Putamen (tissue), 1 donor: ENCODE measurements at regions not wholly inside any gene's neighbourhood (a gene's known extent, or its start where the extent isn't known, plus 50 kb on each side); places are given as distances from the start of the nearest gene placed in this dataset.
"Not testable (repeated sequence)": the region's sequence is repeated elsewhere in the genome, so short reads cannot be mapped to it uniquely, and the experiment has no call there.

Source experiments
- DNase-seq: peaks from one replicate; pipeline ENCODE4 v3.0.0-alpha.2; 2016; ENCODE audit warnings: low spot score

DNA sequence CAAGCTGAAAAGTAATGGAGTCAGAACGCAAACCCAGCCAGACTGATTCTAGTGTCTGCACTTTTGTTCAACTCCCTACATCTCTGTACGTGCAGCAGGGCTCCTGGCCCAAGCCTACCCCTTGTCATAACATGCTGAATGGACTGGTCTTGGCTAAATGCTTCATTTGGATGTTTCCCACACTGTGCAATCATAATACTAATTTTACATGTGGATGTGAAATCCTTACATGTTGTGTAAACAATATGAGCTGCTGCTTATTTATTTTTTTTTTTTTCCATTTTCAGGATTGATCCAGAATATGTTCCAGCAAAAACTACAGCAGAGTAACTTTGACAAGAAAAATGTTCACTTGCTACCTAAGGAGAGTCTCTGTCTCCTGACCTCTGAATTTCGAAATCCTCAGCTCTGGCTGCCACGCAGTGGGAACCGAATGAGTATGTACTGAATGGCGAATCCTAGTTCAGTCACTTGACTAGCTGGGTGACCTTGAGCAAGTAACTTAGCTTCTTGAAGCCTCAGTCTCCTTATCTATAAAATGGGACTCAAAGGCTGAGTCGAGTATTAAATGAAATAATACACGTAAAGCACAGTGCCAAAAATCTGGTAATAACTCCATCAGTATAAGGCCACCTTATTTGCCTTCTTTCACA, 133.4 kb downstream of the EHF start:
- no peak for DNase-seq

DNA sequence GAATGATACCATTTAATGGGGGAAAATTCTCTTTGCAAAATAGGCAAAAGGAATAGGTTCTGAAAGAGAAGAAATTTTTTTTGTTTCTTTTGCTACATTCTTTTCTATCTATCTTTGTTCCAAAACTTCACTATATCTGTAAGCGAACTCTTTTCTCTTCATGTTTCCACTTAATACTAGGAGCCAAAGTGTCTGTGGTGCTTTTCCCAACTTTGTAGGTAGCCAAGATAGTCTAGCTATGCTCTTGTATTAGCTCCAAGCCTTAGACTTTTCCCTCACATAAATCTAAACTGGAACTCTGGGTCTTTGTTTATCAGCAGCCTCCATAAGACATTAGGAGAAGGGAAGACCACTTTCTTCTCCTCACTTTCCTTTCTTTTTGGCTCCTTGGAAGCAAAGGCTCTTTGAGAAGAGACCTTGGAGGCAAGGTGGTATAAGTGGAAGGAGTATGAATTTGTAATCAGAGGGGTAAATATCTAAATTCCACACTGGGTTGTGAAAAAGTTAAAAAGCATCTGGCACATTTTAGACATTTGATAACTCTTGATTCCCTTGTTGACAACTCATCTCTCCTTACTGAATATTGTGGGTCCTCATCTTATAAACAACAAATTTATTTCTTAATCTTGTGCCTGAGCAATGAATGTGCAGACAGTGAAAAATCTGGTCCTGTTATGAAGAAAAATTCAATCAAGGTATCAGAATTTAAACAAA, 130.0 kb downstream of the EHF start:
- DNase-seq: no peak

DNA sequence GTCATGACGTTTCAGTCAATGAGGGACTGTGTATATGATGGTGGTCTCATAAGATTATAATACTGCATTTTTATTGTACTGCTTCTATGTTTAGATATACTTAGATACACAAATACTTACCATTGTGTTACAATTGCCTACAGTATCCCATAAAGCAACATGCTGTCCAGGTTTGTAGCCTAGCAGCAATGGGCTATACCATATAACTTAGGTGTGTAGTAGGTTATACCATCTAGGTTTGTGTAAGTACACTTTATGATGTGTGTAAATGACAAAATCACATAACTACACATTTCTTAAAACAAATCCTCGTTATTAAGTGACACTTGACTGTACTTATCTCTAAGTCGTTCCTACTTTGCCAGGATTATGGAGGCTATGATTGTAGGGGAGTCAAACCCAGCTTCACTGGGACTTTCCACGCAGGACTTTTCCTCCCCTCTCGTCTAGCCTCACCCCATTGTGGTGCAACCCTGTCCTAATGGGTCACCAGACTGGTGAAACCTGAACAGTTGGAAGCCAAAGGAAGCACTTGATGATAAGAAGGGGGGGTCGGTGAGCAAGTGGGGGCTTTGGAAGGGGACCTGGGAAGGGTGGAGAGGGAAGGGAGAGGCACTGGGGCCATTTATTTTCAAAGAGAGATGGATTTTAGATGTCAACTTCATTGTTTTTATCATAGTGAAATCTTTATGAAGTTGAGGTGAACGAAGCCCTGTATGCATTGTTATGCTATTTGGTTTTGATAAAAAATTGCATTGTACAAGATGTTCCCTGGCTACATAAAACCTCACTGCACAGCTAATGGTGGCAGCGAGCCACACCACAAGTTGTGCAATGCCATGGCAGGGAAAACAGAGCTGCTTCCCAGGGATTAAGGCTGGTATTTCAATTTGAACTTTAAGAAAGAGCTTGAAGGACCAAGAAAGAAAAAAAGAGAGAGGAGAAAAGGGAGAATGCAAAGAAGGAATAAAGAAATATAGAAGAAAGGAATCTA, 129.1 kb downstream of the EHF start:
- DNase-seq: no peak

DNA sequence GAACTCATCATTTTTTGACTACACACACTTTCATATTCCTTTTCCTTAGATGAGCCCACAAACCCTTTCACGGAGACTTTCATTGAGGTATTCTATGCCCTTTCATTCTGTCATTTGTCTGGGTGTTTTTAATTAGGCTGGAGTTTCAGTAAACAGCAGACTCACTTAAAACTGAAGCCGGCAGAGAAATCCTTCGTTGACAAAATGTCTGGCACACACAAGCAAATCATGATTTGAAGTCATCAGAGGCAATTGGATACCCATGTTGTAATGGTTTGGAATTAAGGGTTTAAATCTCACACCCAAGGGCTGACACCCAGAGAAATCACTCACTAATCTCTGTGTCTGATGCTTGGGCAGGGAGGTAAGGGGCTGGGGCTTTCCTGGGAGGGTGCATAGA, 127.1 kb downstream of the EHF start:
- DNase-seq: no peak

DNA sequence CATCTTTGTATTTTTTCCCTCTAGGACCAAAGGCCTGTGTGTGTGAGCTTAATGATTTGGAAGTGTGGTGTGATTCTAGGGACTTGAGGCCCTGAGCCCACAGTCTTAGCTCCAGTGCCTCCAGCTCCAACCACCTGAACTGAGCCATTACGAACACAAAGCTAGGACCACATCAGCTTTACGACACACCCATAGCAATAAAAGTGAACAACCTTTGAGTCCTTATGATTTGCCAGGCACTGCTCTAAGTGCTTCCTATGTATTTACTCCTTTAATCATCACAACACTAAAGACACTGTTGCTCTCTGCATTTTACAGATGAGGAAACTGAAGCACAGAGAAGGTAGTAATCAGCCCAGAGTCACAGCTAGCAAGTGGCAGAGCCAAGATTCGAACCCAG, 126.4 kb downstream of the EHF start:
- no peak for DNase-seq

DNA sequence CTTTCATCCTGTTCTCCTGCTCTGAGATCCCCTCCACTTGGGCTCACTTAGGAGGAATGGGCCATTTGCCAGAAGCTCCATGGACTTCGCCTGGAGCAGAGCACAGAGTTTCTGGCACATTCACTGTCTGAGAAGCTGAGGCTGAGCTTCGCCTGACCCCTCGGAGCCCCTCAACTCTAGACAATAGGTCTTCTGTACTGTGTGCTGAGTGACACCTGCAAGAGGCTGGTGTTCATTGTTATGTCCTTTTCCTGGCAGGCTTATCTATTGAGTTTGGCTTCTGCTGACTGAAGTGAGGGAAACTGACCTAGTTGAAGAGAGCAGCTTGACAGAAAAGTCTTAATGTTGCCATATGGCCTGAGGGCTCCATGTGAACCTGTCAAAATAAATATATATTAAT, 124.3 kb downstream of the EHF start:
- DNase-seq: no peak

DNA sequence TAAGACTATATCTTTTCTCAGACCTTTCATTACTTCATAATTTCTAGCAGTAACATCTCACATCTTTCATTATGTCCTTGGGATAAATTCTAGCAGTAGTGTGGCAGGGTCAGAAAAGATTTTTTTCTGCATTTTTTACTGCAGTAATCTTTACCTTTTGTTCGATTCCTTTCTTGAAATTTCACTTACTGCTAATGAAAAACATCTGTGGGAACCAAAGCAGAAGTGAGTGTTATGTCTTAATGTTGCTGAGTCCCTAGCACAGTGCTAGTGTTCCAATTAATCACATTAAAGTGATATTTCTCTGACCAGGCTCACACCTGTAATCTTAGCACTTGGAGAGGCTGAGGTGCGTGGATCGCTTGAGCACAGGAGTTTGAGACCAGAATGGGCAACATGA, 123.6 kb downstream of the EHF start:
- DNase-seq: no peak

DNA sequence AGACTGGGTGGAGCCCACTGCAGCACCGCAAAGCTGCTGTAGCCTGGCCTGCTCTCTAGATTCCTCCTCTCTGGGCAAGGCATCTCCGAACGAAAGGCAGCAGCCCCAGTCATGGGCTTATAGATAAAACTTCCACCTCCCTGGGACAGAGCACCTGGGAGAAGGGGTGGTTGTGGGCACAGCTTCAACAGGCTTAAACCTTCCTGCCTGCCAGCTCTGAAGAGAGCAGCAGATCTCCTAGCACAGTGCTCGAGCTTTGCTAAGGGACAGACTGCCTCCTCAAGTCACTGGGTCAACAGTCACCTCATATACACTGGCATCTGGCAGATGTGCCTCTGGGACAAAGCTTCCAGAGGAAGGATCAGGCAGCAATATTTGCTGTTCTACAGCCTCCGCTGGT, 117.3 kb downstream of the EHF start:
- no peak for DNase-seq

DNA sequence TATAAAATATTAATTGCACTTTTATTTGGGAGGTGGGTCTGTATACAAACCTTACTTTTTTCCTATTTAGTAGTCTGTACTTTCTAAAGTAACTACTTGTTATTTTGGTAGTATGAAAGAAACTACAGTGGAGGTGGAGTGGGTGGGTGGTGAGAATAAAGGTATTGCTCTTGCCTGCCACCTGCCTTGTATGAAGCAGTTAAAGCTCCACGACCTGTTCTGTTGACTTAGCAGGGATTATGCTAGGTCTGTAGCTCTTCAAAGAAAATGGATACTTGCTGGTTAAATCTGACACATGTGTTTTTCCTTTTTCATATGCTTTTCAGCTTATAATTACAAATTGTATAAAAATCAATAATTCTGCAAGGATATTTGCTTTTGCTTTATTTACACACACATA, 111.9 kb downstream of the EHF start:
- DNase-seq: no peak

DNA sequence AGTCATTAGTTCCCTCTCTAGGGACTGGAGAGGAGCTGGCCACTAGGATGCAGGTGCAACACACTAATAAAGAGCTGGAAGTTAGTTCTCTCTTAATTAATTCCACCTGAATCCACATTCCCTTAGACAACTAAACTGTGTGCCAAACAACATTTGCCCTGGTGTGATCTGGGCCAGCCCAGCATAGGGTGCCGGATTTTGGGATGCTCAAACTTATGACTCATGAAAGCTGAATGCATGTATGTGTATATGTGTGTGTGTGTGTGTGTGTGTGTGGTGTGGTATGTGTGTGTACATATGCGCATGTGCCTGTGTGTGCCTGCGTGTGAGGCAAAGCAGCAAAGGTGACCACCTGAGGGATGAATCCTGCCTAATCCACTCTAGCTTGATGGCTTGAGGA, 110.7 kb downstream of the EHF start:
- no peak for DNase-seq

DNA sequence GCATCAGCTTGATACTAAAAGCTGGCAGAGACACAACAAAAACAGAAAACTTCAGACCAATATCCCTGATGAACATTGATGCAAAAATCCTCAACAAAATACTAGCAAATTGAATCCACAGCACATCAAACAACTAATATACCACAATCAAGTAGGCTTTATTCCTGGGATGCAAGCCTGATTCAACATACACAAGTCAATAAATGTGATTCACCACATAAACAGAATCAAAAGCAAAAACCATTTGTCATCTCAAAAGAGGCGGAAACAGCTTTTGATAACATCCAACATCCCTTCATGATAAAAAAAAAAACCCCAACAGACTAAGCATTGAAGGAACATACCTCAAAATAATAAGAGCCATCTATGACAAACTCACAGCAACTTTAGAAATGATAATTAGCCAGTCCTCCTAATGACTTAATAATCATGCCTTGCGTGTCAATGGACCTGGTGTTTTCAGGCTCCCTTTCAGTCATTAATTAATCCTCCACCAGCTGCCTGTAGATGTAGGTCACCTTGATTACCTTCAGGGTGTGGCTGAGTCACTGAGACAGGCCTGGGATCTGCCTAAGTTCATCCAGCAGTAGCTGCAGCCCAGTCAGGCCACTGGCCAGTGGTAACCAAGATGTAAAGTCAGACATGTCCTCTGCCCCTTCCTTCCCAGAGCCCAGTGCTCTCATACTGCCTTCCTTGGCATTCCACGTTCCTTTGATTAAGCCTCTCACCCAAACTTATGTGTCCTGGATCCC, 109.8 kb downstream of the EHF start:
- DNase-seq: no peak

DNA sequence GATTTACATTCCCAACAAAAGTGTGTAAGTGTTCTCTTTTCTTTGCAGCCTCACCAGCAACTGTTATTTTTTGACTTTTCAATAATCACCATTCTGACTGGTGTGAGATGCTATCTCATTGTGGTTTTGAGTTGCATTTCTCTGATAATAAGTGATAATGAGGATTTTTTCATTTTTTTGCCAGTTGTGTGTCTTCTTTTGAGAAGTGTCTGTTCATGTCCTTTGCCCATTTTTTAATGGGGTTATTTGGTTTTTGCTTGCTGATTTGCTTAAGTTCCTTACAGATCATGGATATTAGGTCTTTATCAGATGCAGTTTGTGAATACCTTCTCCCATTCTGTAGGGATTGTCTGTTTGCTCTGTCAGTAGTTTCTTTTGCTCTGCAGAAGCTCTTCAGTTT, 107.7 kb downstream of the EHF start:
- DNase-seq: no peak

DNA sequence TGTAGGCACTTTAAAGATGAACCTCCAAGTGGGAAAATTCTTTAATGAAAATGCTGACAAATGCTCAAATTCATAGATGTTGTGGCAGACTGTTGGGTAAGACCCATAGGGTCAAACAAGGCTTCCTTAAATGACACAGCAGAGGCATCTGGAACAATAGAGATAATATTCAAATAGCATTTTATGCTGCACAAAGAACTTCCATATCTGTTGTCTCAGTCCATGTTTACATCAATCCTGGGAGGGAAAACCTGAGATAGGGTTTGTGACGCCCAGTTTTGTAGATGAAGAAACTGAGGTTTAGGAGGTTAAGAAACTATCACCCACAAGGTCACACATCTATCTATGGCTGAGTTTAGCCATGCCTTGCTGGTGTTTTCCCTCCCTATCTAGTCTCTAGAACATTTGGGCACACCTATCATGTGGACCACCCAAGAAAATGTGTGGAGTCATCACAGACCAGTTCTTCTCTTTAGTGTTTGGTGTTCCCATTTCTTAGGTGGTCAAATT, 106.4 kb downstream of the EHF start:
- no peak for DNase-seq

DNA sequence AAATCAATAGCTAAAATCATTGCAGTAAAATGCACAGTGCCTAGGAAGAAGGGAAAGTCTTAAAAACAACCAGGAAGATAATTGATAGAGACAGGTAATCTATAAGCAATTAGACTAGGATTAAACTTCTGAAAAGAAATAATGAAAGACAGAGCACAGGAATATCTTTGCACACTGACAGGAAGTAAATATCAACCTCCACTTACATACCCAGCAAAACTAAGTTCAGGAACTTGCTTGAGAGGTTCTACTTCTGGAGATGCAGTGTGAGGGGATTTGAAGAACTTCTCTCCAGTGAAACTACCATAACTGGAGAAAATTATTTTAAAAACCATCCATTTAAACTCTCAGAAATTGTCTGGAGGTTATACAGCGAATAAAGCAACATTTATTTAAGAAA, 104.1 kb downstream of the EHF start:
- DNase-seq: no peak

DNA sequence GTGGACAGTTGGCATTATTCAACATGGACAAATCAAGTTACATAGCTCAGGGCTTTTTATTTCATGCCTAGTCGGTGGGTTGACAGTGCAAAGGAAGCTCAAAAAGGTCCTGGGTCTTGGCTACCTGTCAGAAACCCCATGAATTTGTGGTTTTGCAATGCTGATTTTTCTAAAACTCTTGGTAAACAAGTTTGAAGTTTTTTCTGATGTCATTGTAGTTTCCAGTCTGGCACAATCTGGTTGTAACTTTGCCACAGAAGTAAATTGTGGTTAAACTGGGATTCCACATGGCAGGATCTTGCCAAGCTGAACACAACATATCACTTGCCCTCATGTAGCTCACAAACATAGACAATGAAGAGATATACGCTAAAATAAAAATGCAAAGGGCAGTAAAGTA, 100.8 kb downstream of the EHF start:
- no peak for DNase-seq

DNA sequence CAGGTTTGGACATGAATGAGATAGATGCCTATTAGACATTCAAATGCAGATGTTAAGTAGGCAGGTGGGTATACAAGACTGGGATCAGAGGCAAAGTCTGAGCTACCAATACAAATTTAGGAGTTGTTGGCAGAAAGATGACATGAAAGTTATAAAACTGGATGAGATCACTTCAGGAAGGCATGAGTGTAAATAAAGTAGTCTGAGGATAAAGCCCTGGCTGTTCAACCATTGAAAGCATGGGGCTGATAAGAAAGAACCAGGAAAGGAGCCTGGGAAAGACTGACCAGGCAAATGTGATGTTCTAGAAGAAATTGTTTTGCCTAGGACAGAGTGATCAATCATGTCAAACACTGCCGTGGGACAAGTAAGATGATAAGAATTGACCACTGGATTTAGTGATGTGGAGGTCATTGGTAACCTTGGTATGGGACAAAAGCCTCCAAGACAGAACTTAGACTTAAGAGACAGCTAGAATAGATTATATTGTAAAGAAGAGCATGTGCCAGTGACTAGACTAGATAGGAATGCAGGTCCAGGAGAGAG, 98.5 kb downstream of the EHF start:
- no peak for DNase-seq

DNA sequence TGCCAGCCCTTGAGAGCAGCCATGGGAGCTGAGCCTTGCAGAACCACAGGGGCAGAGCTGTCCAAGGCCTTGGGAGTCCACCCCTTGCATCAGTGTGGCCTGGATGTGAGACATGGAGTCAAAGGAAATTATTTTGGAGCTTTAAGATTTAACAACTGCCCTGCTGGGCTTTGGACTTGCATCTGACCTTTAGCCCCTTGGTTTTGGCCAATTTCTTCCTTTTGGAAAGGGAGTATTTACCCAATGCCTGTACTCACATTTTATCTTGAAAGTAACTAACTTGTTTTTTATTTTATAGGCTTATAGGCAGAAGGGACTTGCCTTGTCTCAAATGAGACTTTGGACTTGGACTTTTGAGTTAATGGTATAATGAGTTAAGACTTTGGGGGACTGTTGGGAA, 92.7 kb downstream of the EHF start:
- not testable (repeated sequence) for DNase-seq
